ENCODE measurements at regions not wholly inside any gene's neighbourhood (a gene's known extent, or its start where the extent isn't known, plus 50 kb on each side); places are given as distances from the start of the nearest gene placed in this dataset.

DNA sequence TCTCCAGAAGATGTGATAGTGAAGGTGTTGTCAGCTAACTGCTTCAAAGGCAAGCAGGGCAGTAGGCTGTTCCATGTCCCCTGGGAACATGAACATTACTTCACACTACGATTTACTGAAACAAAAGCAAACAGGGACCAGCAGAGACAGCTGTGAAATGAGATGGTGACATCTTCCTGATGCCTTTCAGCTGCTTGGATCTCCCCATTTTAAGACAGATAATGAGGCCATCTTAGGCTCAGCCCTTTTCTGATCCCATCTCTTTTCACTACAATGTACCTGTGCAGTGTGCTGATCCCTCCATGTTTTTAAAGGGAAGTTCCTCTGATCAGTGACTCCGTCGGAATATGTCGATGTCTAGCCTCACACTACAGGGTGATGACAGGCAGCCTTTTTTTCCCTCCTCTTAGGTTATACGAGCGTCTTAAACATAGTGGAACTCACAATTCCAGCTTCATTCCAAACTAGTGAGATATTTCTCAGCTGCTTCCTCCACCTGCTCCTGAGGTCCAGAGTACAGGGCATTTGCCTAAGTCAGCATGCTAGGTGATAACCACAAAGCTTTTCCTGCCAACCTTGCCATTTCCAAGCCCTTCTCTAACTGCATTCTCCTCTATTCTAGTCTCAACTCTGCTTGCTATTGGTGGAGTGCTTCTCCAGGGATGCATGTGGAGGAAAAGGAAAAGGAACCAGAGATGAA lies 87.6 kb upstream of the EGLN3 start:
- TF ChIP-seq POLR2AphosphoS5 (IDR thresholded peaks at IDR 0.05), result peak in 1 of 4 donors; percentile 21
- no peak for TF ChIP-seq CTCF (IDR thresholded peaks at IDR 0.05)
- no peak for TF ChIP-seq POLR2A (IDR thresholded peaks at IDR 0.05)
- no peak for TF ChIP-seq EP300 (IDR thresholded peaks at IDR 0.05)
